HG02852 (cell line): ENCODE measurements at regions not wholly inside any gene's neighbourhood (a gene's known extent, or its start where the extent isn't known, plus 50 kb on each side); places are given as distances from the start of the nearest gene placed in this dataset.

Source experiments
- ATAC-seq: cut with Tn5 transposase; IDR thresholded peaks from one replicate; pipeline ENCODE4 v1.9.1; 2021; ENCODE audit warnings: mild to moderate bottlenecking, moderate library complexity; ENCODE audit not compliant: unreplicated experiment

DNA sequence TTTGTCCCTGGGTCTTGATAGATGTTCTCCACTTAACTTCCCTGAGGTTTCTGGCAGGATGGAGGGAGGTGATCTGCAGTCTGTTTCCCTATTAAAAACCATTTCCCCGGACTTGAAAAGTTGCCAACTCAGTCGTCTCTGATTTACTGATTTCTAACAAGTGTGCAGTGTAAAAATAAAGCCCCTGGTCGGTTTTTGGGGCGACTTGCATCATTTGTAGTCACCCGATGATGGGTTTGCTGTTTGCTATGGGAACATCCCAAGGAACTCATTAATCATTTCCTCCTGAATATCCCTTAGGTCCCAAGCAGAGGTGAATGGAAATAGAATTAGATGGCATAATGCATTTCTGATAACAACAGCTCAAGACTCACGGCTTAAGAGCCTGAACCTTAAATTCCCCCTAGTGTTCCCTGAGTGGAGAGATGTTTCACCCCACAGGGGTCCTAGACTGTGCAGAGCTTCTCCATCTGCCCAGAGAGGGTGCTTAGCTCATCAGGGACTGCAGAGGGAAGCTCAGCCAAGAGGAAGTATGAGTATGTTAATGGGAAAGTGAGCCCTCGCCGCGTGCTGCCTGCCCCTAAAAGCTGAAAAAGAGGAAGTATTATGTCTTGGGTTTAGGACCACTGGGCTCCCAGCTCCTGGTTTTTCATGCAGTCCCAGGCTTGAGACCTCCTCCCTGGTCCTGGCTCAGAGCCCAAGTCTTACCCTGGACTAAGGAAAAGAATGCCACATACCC, 115.1 kb upstream of the DAP start:
- ATAC-seq, result no peak

GRCh38 chr5:10875201-10875768, 114.3 kb upstream of the DAP start:
- ATAC-seq, result no peak

- no peak for ATAC-seq
Observed at GRCh38 chr5:10874541-10874940, 113.5 kb upstream of the DAP start.

- ATAC-seq, result no peak
Observed at GRCh38 chr5:10870791-10871190, 109.8 kb upstream of the DAP start.

DNA sequence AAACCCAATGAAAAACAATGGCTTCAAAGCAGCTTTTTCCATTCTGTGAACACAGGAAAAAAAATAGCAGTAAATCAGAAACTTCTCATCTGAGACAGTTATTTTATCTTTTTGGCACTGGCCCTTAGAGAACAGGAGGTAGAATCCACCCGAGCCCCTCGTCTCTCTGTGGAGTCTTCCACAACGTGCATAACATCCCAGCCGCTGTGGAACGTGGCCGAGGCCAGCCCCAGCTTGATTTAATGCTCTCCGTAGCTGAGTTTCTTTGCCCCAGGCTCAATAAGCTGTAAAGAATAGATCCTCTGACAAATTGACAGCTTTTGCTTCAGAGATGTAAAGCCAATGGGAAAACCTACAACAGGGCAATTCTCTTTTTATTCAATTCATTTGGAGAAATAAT, 107.9 kb upstream of the DAP start:
- ATAC-seq, result no peak

DNA sequence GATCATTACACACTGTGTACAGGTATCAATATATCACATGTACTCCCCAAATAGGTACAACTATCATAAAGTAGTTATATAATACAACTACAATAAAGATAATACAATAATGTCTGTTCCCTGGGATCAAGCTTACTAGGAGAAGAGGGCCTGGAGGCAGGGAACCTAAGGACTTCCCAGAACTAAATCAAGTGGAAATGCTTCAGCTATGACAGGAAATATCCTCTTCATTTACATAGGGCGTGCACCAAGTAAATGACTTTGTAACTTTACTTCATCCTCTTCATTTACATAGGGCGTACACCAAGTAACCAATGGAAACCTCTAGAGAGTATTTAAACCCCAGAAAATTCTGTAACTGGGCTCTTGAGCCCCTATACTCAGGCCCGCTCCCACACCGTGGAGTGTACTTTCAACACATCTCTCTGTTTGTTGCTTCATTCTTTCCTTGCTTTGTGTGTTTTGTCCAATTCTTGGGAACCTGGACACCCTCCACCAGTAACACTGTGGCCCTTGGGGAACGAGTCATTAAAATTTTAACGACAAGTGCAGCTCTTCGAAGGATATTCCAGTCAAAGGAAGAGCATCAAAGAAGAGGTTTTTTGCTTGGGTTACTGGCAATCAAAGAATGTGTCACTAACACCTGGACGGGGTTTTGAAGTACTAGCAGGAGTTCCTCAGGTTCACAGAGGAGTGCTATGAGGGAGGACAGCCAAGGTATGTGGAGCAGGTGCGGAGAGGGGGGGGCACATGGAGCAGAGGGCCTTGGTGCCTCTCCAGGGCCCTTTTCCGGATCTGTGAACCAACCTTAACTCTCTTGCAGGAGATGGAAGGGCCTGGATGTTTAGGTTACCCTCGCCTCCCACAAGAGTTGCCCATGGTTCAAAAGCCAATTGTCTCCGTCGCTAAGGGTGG, 106.6 kb upstream of the DAP start:
- ATAC-seq, result no peak

- no peak for ATAC-seq
Observed at GRCh38 chr5:10866913-10867312, 105.9 kb upstream of the DAP start.

DNA sequence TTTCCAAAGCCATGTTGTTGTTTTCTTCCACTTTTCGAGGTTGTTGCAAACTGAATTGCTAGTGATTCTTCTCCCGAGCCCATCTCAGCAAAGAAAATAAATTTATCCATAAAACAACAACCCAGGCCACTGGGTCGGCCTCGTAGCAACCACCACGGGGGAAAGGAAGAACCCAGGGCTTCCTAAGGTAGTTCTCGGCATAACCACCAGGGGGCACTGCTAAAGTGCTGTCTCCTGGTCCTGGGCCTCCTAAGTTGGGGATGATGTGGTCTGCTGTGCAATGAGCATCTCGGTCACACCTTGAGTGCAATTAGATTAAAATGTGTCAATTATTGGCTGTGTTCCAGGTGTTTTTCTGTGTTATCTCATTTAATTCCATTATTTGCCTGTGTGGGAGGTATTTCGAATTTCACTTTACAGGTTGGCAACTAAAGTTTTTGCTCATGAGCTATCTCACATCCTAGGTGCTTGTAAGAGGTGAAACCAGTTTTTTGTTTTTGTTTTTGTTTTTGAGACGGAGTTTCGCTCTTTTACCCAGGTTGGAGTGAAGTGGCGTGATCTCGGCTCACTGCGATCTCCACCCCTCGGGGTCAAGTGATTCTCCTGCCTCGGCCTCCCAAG, 102.8 kb upstream of the DAP start:
- peak; percentile 93 for ATAC-seq

GRCh38 chr5:10862085-10862484, 101.1 kb upstream of the DAP start:
- no peak for ATAC-seq

DNA sequence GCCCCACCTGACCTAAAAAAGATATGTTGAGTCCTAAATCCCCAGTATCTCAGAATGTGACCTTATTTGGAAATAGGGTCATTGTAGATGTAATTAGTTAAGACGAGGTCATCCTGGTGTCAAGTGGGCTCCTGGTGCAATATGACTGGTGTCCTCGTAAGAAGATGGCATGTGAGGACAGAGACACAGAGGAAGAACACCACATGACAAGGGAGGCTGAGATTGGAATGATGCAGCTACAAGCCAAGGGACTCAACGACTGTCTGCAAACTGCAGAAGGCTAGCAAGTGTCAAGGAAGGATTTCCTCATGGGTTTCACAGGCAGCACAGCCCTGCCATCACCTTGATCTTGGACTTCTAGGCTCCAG, 100.4 kb upstream of the DAP start:
- no peak for ATAC-seq

- ATAC-seq, result no peak
Observed at GRCh38 chr5:10860645-10861422, 99.8 kb upstream of the DAP start.

DNA sequence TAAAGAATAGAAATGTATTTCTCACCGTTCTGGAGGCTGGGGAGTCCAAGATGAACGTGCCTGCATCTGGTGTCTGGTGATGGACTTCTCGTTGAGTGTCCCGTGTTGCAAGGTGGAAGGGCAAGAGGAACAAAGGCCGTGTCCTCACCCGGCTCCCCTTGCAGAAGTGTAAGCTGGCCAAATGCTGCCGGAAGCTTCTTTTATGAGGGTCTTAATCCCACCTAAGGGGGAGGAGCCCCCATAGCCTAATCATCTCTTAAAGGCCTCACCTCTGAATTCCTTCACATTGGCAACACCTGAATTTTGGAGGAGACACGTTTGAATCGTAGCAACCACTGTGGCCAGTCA, 99.1 kb upstream of the DAP start:
- no peak for ATAC-seq

- no peak for ATAC-seq
Observed at GRCh38 chr5:10859393-10860195, 98.6 kb upstream of the DAP start.

DNA sequence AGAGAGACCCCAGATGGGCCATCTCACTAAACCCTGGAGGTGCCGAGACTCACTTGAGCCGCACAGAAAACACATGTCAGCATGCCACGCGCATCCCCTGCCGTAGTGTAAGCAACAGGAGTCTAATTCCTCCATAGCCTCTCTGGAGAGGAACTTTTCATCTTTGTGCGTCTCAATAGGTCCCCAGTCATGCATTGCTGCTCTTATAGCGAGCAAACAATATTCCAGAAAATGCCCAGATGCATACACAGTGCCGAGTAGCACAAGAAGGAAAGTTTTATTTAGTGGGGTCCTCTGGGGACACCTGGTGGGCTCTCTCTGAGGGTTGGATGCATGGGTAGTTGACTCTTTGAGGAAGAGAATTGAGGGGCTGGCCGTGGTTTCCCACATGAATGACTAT, 97.9 kb upstream of the DAP start:
- ATAC-seq, result no peak

GRCh38 chr5:10858307-10858706, 97.3 kb upstream of the DAP start:
- no peak for ATAC-seq

DNA sequence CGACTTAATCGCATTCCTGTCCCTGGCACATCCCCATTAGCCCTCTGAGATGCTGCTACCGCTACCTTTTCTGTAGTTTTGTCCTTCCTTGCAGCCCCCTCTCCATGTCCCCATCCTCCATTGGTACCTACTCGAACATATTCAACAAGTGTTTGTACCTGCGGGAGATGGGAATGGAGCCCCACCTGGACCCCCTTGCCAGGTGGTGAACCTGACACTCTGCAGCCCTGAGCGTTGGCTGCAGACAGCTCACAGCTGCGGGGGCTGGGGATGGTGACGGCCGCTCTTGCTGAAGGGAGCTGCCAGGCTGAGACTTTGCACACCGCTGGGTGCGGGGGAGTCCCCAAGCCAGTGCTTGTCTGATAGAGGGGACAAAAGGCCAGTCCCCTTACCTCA, 96.3 kb upstream of the DAP start:
- no peak for ATAC-seq

- no peak for ATAC-seq
Observed at GRCh38 chr5:10856683-10857337, 95.8 kb upstream of the DAP start.

DNA sequence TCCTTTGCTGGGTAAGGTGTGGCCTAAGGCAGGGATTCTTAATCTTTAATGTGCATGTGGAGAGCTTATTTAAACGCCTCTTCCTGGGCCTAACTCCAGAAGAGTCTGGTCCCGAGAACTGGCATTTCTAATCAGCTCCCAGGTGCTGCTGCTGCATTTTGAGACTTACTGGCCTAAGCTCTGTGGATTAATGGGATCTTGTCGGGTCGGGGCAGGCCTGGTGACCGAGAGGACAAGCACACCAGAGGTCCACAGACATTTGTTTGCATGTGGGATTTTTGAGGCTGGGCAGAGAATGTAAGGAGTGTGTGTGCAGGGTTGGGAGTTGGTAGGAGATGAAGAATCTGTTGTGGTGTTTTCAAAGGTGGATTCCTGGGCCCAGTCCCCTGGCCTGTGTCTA, 95.0 kb upstream of the DAP start:
- ATAC-seq, result no peak

- ATAC-seq, result no peak
Observed at GRCh38 chr5:10854506-10855277, 93.7 kb upstream of the DAP start.
